ENCODE measurements at regions not wholly inside any gene's neighbourhood (a gene's known extent, or its start where the extent isn't known, plus 50 kb on each side); places are given as distances from the start of the nearest gene placed in this dataset.

GRCh38 chr12:93098077-93098476 lies 169.0 kb upstream of the EEA1 start:
- TF ChIP-seq, protein P1, sequence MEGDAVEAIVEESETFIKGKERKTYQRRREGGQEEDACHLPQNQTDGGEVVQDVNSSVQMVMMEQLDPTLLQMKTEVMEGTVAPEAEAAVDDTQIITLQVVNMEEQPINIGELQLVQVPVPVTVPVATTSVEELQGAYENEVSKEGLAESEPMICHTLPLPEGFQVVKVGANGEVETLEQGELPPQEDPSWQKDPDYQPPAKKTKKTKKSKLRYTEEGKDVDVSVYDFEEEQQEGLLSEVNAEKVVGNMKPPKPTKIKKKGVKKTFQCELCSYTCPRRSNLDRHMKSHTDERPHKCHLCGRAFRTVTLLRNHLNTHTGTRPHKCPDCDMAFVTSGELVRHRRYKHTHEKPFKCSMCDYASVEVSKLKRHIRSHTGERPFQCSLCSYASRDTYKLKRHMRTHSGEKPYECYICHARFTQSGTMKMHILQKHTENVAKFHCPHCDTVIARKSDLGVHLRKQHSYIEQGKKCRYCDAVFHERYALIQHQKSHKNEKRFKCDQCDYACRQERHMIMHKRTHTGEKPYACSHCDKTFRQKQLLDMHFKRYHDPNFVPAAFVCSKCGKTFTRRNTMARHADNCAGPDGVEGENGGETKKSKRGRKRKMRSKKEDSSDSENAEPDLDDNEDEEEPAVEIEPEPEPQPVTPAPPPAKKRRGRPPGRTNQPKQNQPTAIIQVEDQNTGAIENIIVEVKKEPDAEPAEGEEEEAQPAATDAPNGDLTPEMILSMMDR (IDR thresholded peaks at IDR 0.05; ENCODE audit: low read depth, low read length, poor library complexity, severe bottlenecking) = peak; percentile 41
- TF ChIP-seq EZH2phosphoT487 (IDR thresholded peaks at IDR 0.05; ENCODE audit: borderline replicate concordance, low read length) = no peak

Measured in DOHH2 (cell line).